AG04449 (cell line): ENCODE measurements at regions not wholly inside any gene's neighbourhood (a gene's known extent, or its start where the extent isn't known, plus 50 kb on each side); places are given as distances from the start of the nearest gene placed in this dataset.
A peak's percentile ranks its signal among the peaks of the same experiment; 100 is the strongest.

Experiments used
- CTCF ChIA-PET: fragments of 350-600 bp; formaldehyde crosslinking; extraction: SDS; loops from one replicate; lab custom pipeline; 2021; ENCODE audit warnings: antibody characterized with exemption; lab: Yijun Ruan, JAX
- POLR2A ChIA-PET: fragments of 400-600, 350-600 bp; formaldehyde crosslinking; extraction: SDS; loops from one replicate; lab custom pipeline; 2020; ENCODE audit warnings: antibody characterized with exemption, inconsistent platforms; lab: Yijun Ruan, JAX
- DNase-seq: peaks from one replicate; pipeline ENCODE4 v3.0.0-alpha.2; 2010; ENCODE audit warnings: low read depth, low spot score
- H3K4me3 ChIP-seq: 2 replicates; pipeline ENCODE4 v1.5.1; 2011; ENCODE audit warnings: low read depth, mild to moderate bottlenecking, control low read depth, low read length
- TF ChIP-seq, protein P1 (sequence below): IDR thresholded peaks from one replicate; pipeline ENCODE4 v1.5.1; 2011; ENCODE audit warnings: mild to moderate bottlenecking, moderate library complexity, low read length, control low read depth, inconsistent platforms; ENCODE audit not compliant: insufficient read depth; ENCODE audit errors: missing control alignments

DNA sequence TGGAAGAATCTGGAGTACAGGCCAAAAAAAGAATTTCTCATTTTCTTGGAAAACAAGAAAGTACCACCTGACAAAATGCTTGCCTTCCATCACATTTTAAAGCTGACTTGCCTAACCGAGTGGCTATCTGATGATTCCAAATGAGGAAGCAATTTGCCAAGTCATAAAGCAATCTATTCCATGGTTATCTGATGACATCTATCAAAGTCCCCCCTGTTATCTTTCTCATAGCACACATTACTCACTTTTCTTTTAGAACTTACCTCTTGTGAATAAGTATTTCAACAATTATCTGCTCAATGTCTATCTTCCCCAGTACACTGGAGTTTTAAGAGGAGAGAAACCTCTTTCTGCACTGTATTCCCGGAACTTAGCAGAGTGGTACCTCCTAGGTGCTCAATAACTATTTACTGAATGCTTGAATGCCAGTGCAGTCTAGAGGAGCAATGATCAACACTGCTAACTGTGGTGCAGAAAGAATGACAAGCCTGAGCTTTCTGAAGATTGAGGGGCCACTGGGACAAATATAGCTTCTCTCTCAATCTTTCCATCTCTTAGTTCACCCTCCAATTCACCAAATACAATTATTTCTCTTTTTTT lies 186.3 kb upstream of the ATP11B start:
- no peak overlapping the region for H3K4me3 ChIP-seq
- ChIA-PET CTCF (no interaction called here), POLR2A (no interaction called here)
- no peak for DNase-seq
- TF ChIP-seq, protein P1, sequence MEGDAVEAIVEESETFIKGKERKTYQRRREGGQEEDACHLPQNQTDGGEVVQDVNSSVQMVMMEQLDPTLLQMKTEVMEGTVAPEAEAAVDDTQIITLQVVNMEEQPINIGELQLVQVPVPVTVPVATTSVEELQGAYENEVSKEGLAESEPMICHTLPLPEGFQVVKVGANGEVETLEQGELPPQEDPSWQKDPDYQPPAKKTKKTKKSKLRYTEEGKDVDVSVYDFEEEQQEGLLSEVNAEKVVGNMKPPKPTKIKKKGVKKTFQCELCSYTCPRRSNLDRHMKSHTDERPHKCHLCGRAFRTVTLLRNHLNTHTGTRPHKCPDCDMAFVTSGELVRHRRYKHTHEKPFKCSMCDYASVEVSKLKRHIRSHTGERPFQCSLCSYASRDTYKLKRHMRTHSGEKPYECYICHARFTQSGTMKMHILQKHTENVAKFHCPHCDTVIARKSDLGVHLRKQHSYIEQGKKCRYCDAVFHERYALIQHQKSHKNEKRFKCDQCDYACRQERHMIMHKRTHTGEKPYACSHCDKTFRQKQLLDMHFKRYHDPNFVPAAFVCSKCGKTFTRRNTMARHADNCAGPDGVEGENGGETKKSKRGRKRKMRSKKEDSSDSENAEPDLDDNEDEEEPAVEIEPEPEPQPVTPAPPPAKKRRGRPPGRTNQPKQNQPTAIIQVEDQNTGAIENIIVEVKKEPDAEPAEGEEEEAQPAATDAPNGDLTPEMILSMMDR = no peak

DNA sequence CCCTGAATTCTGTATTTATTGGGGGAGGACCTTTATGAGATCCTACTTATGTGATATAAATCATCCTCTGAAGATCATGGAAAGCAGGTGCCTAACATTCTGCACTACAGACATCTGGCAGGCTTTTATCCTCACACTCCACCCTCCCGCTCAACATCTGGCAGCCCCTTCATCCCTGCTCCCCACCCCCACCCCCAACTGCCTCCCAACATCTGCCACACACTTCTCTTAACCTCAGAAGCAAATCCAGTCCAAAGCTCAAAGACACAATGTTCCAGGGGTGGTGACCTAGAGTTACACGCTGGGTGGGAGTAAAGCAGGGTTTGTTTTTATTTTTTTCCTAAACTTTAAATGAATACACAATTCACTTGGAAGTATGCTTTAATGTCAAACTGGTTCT lies 184.5 kb upstream of the ATP11B start:
- TF ChIP-seq, protein P1 = no peak
- no peak overlapping the region for H3K4me3 ChIP-seq
- no peak for DNase-seq

DNA sequence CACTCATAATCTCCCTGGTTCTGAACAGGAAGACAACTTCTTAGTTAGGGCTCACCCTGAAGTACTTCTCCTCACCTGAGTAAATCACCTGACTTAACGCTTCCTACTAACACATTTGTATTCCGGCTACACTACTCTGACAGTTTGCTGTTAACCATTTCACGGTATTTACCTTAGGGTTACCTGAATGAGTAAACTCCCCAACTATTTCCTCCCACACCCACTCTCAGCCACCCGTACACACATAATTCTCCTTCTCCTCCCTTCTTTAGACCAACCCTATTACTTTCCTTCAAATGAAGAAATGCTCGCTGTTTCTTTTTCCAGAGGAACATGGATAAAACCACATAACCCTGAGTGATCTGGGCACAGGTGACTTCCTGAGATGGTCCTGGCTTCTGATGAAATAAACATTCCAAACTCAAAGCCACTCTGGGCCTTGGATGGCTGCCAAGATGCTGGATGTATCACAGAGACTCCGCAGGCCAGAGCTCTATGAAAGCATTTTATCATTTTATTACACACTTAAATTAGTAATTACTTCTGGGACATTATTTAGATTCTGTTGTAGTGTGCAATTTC lies 183.6 kb upstream of the ATP11B start:
- no peak for DNase-seq
- H3K4me3 ChIP-seq = no peak overlapping the region
- TF ChIP-seq, protein P1 = no peak
- ChIA-PET POLR2A (no interaction called here), CTCF (interaction anchor here (0.9 kb wide), 1 partner anchor 9 kb away, joined by 4 read pairs; no protein-coding TSS in a partner anchor)

More for the DNA sequence above, 184.5 kb upstream of the ATP11B start:
- POLR2A ChIA-PET = no interaction called here
- CTCF ChIA-PET = interaction anchor here (0.9 kb wide), 1 partner anchor 10 kb away, joined by 4 read pairs; no protein-coding TSS in a partner anchor

DNA sequence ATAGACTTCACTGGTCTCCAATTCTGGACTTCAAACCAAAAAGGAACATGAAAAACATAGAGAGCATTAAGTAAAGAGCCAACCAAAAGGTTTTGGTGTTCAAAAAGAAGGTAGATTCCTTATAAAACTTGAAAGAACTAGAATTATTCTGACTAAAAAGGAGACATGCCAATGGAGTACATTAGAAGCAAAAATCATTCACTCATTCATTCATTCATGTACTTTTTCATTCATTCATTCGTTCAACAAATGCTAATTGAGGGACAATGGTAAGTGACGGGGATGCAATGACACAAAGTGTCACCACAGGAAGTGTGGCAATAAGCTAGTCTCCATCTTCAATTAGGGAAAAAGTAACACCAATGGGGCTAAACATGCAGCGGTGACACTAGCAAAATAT lies 181.0 kb upstream of the ATP11B start:
- H3K4me3 ChIP-seq = no peak overlapping the region
- DNase-seq = no peak
- ChIA-PET POLR2A (no interaction called here), CTCF (interaction anchor here (1.1 kb wide), 1 partner anchor 10 kb away, joined by 3 read pairs; no protein-coding TSS in a partner anchor)
- TF ChIP-seq, protein P1 = no peak

DNA sequence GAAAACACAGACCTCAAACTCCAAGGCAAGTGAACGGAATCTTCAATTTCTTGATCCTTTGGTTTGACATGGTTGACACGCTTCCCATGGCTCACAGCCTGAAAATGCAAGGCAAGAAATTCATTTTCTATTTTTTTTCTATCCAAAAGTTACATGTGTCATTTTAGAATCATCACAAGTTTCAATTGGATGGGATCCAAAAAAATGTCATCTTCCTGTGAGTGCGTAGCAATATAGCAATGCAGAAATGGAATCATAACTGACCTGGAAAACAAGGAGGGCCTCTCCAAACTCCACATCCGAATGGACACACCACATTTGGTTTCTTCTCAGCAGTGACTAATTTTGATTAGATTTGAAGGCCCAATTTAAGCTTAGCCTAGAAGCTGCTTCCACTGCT lies 175.8 kb upstream of the ATP11B start:
- ChIA-PET CTCF (interaction anchor here (0.9 to 4.2 kb wide), 2 partner anchors 909 to 916 kb away, joined by 3 to 17 read pairs; no protein-coding TSS in a partner anchor), POLR2A (no interaction called here)
- no peak for DNase-seq
- H3K4me3 ChIP-seq = no peak overlapping the region
- TF ChIP-seq, protein P1 = no peak

DNA sequence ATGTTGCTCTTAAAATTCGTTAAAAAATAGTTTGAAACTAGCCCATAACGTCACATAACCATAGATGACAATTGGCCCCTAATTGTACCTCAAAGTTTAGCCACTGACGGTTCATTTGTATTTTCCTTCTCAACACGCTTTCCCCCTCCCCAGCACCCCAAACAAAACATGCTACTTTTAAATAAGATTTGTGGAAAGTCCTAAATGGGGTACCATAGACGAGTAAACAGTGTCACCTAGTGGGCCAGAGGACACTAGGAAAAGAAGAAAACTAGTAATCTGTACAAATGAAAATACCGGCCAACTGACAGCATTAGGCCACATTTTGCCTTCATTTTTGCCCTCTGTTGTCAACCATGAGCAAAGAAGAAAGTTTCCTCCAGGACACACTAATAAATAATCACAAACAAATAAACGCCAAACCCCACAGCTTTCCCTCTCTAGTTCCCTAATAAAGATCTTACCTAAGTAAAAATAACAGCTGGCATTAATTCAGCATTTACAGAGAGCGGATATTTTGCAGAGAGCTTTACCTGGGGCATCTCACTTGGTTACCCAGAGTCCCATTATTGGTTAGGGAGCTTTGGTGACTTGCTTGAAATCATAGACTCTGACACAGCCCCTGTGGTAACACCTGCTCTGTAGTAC lies 175.1 kb upstream of the ATP11B start:
- no peak overlapping the region for H3K4me3 ChIP-seq
- POLR2A ChIA-PET = no interaction called here
- TF ChIP-seq, protein P1 = peak; percentile 28
- DNase-seq = no peak
- CTCF ChIA-PET = interaction anchor here (1.0 to 4.2 kb wide), 2 partner anchors 9 to 910 kb away, joined by 4 to 17 read pairs; no protein-coding TSS in a partner anchor
